ENCODE measurements at regions not wholly inside any gene's neighbourhood (a gene's known extent, or its start where the extent isn't known, plus 50 kb on each side); places are given as distances from the start of the nearest gene placed in this dataset.
A peak's percentile ranks its signal among the peaks of the same experiment; 100 is the strongest.

DNA sequence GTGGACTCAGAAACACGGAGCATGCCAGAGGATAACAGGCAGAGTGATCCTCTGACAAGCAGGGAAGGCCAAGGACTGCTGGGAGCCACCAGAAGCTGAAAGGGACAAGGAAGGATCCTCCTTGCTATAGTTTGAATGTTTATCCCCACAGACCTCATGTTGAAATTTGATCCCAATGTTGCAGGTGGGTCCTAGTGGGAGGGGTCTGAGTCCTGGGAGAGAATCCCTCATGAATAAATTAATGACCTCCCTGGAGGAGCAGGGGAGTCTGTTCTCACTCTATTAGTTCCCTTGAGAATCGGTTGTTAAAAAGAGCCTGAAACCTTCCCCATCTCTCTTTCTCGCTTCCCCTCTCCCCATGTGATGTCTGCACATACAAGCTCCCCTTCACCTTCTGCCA, 124.4 kb downstream of the FBXO15 start:
- DNase-seq (ENCODE audit: low read depth in 4 of 4, low spot score in 3 of 4): peak in 1 of 4 donors; percentile 3

DNA sequence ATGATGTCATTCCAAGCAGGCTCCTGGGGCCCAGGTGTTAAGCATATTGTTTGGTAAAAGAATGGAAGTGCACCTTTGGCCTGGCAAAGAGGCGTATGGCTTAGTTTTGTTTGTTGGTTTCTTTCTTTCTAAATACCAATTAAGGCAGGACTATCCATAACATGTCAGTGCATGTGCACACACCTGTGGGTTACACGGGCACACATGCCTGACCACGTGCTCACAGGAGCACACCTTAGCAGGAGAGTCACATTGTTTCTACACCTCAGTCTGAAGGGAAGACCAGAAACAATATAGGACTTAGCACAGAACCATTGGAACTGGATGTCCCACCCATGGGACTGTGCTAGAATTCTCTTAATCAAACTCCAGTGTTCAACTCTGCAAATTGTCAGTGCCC, 127.8 kb downstream of the FBXO15 start:
- no peak for DNase-seq (ENCODE audit: low read depth in 4 of 4, low spot score in 3 of 4)

DNA sequence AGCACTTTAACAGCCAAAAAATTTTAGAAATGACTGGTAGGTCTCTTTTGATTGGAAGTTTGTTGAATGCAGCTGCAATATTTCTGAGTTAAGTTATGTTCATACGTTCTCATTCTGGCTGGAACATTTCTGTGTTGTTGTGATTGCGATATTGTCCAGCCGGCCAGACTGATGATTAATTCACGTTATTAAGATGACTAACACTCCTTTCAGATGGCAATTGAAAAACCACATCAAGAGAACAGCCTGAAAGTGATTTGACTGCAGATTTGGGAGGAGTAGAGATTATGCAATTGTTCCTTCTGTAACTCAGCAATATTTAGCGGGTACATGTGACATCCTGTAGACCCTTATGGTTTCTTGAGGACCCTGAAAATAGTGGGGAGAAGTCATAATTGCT, 133.7 kb downstream of the FBXO15 start:
- DNase-seq (ENCODE audit: low read depth in 4 of 4, low spot score in 3 of 4): peak in 2 of 4 donors; percentile 4 to 20

DNA sequence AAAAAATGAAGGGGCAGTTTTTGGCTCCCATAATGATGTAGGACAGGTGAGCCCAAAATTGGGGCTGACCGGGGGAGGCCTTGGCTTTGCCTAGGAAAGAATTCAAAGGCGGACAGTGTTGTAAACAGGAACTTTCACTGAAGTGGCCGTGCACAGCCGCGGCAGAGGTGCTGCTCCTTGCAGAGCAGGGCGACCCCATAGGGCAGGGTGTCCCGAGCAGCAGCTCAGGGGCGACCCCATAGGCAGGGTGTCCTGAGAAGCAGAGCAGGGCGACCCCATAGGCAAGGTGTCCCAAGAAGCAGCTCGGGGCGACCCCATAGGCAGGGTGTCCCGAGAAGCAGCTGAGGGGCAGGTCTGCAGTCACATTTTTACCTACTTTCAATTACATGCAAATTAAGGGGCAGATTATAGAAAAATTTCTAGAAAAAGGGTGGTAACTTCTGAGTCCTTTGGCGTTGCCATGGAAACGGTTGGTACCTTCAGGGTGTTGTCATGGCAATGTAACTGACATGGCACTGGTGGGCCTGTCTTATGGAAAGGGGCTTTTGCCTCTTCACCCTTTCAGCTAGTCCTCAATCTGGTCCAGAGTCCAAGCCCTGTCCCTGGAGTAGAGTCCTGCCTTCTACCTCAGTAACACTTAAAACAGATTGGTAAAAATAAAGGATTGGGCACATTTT, 134.5 kb downstream of the FBXO15 start:
- no peak for DNase-seq (ENCODE audit: low read depth in 4 of 4, low spot score in 3 of 4)

DNA sequence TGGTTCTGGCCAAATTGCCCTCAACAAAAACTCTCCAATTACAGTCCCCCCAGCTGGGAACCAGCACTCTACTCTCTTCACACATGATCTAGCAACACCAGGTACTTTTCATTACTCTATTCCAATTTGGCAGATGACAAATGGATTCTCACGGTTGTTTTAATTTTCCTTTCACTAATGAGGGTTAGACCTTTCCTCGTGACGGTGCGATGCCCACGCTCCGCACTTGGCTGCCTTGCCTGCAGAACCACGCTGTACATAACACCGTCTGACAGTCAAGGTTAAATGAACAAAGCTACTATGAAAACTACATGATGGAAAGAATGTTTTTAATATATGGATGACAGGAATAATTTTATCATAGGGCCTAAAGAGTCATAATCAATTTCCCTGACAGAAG, 141.5 kb downstream of the FBXO15 start:
- DNase-seq (ENCODE audit: low read depth in 4 of 4, low spot score in 3 of 4): no peak

DNA sequence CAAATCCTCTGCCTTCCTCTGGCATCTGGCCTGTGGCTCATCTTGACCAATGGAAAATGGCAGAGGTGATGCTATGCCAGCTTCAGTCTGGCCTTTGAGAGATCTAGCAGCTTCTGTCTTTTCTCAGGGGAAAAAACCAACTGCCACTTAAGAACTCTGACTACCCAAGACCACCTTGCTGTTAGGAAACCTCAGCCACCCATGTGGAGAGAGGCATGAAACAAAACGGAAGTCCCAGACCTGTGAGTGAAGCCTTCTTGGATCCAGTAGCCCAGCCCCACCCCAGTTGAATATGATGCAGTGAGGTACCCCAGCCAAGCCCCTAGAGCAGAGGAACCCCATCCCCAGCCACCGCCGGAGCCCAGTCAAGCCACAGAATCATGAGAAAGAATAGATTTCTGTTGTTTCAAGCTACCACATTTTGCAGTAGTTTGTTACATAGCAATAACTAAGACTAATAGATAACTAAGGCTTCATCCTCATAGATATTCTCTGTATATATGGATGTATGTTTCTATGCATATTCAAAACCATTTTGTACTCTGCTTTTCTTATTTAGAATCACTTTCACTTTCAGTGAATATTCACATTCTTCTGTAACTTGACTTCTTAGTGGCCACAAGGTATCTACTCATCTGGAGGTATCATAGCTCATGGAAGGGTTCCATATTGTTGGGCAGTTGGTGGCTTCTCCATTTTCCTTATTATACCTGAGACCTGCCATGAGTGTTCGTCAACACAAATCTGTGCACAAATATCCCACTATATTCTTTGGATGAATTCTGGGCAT, 142.1 kb downstream of the FBXO15 start:
- no peak for DNase-seq (ENCODE audit: low read depth in 4 of 4, low spot score in 3 of 4)

DNA sequence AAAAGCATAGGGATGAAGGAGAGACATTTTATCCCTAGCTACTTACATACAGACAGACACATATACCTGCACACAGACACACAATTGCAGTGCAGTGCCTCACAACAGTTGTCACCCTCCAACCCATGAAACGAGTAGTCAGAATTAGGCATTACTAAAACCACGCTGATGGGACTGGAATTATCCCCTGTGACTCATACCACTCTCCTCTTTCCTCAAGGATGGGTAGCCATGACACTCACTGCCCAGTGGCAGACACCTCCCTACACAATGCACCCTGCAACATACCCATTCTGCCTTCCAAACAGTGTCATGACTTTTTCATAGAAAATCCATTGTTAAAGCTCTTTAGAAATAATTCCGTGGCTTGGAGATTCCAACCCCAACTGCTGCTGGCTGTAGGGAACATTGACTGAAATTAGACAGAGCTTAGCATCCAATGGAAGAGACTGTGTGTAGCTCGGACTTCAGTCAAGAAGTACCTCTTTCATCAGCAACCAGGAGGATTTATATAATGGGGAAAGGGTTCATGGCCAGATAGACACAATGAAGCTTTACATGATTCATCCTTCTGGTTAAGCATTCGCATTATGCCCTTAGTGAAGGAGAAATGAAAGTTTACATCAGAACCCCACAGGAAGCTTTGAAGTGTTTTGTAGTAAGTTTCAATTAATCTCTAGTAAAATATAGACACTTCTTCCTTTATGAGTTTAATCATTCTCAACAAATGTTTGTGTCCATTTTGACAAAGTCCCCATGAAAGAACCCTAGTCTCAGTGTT, 155.2 kb downstream of the FBXO15 start:
- no peak for DNase-seq (ENCODE audit: low read depth in 4 of 4, low spot score in 3 of 4)

DNA sequence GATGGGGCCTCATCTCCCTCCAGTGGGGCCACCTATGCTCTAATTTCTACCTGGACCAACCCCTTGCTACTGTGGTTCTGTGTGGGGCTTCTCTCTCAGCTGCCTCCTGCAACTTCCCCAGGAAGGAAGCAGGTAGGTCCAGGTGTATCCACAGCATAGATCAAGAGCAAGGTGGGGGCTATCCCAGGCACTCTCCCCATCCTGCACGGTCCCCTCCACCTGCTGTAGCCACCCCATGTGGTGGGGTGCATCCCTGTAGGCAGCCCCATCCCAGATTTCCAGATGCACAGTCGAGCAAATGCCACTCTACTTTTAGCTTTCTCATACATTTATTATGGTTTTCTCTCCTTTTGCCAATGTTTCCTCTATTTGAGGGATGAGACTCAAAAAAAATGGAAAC, 156.1 kb downstream of the FBXO15 start:
- DNase-seq (ENCODE audit: low read depth in 4 of 4, low spot score in 3 of 4): no peak

DNA sequence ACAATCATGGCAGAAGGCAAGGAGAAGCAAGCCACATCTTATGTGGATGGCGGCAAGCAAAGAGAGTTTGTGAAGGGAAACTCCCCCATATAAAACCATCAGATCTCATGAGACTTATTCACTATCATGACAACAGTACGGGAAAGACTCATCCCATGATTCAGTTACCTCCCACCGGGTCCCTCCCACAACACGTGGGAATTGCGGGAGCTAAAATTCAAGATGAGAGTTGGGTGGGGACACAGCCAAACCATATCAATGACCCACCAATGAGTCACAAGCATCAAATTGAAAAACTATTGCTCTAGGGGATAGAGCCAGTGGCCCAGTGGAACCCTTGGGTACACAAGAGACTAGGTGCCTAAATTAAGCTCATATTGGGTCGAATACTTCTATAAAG, 157.4 kb downstream of the FBXO15 start:
- no peak for DNase-seq (ENCODE audit: low read depth in 4 of 4, low spot score in 3 of 4)

DNA sequence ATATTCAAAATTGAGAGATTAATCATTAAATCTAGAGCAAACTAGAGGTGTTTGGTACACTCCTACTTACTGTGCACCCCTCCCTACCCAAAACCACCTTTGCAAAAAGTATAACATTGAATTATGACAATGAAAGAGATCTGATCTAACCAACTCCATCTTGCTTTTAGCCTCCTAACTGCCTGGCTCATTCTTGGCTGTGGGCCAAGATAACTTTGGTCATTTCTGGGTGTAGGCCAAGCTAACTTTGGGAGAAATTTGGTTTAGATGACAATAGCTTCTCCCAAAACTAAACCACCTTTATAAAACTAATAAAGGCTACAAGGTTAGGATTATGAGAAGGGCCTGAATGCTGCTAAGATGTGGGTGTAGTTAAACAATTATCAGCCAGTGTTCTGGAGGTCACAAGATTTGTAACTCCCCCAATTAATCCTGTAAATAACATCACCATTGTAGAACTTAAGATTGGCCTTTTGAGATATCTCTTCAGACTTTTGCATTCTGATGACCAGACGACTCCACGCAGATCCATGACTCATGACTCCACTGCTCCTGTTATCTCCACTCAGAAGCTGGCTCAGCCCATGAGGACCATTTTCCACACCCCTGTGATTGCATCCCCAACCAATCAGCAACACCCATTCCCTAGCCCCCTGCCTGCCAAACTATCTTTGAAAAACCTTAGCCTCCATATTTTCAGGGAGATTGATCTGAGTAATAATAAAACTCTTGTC, 160.2 kb downstream of the FBXO15 start:
- no peak for DNase-seq (ENCODE audit: low read depth in 4 of 4, low spot score in 3 of 4)

DNA sequence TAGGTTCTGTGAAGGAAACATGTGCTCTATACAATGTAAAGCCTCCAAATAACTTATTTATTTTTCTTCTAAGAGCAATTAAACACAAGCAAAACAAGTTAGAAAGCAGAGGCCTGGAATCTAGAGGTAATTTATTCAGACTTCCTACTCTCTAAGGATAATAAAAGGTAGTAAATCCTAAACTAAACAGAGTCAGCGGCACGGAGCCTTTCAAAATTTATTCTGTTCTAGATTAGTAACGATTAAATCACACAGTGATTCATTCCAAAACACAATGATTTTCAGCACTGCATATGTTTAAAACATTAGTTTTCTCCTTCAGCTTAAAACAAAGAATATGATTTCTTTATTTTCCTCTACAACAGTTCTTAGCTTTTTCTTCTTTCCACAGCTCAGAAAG, 160.9 kb downstream of the FBXO15 start:
- no peak for DNase-seq (ENCODE audit: low read depth in 4 of 4, low spot score in 3 of 4)

DNA sequence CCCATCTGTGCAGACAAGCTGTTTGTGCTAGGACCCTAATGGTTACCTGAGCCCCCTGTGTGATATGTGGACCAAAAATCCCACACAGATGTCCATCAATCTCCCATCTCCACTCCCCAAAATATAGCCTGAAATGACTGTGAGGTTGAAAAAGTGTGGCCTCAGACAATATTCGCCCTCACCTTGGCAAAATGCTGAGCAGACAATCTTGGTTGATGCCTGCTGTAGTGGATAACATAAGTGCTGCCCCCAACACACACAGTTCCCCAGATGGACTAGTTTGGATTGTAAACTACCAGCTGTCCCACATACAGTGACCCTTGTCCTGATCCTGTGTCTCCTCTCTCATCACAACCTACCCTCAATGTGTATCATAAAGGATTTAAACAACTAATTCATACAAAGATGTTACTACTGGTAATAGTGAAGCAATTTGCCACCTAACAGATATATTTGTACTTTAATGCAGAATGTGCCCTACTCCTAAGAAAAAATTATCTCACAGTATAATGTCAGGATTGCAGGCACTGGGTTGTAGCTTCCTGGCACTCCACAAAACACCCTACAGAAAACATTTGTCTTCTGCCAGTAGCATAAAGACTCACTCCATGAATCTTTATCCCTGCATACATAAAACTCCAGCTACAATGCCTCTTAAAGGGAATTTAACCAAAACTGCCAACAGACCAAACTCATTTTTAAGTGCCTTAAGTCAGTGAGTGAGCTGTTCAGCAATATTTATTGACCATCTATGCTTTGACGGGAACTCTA, 161.6 kb downstream of the FBXO15 start:
- DNase-seq (ENCODE audit: low read depth in 4 of 4, low spot score in 3 of 4): no peak

DNA sequence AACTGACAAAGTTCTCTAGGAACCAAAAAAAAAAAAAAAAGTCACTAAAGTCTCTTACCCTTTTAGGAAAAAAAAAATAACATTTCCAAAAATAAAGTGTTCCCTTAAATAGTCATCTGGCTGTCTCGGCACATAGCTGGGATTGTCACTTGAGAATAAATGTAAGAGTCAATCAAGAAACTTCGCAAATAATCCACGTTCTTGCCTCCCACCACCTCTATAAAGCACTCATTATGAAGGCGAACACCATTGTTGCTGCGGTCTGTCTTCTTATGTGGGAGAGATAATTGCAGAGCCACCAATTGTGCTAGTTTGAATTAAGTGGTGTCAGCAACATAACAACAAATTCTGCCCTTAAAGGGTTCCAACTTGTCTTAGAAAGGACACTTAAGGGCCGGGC, 163.7 kb downstream of the FBXO15 start:
- DNase-seq (ENCODE audit: low read depth in 4 of 4, low spot score in 3 of 4): no peak

DNA sequence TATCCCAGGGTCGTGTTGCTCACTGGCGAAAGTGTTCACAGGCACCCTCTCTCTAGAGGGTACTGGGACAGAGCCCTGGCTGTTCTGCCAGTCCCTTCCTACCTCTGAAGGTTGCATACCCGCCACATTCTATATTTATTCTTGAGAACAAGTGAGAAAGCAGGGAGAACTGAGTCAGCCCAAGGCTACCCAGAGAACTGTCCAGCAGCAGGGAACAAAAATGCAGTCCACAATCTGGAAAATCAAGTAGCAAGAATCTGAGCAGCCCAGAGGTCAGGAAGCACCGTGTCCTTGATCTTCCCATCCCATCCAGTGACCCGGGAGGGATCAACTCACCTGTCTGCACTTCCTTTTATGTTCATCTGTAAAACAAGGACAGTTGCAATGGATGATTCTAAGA, 164.1 kb downstream of the FBXO15 start:
- no peak for DNase-seq (ENCODE audit: low read depth in 4 of 4, low spot score in 3 of 4)

DNA sequence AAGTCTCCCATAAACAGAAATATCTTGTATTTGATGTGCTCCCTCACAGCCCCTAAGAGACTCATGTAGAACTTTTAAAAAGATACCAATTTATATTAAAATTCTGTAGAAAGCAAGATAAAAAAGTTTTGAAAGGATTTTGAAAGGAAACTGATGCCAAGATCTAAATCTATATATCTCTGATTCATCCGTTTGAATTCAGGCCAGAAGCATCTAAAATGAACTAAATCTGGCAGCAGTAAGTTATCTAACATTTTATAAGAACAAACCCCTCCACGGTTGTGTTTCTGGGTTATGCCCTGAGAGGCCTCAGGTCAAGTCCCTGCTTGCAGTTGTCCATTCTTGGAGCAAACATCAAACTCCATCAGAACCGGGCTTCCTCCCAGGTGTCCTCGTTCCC, 165.8 kb downstream of the FBXO15 start:
- DNase-seq (ENCODE audit: low read depth in 4 of 4, low spot score in 3 of 4): no peak

DNA sequence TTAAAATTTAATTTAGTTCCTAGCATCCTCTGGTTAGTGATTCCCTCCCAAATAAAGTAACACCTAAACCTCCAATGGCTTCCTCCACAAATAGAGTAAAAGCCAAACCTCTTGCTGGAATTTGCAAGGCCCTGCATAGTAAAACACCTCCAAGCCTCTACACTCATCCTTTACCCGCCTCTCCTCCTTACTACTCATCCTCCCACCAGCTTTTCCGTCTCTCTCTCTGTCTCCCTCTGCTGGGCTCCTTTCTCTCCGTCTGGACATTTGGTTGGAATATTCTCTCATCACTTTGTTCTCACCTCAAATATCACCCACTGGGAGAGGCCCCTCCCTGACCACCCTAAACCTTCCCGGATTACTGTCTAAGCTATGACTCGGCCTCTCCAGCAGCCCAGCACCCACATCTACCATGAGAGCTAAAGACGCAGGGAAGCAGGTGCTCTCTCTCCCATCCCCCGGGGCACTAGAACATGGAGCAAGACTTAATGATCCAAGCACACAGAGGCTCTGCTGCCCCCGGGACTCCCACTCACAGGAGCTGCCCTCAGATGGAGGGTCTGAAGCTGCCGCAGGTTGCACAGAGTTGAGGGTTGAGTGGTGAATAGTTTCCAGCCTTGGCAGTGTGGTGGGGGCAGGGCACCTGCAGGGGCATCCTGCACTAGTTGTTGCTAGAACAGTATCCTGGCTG, 167.2 kb downstream of the FBXO15 start:
- no peak for DNase-seq (ENCODE audit: low read depth in 4 of 4, low spot score in 3 of 4)

DNA sequence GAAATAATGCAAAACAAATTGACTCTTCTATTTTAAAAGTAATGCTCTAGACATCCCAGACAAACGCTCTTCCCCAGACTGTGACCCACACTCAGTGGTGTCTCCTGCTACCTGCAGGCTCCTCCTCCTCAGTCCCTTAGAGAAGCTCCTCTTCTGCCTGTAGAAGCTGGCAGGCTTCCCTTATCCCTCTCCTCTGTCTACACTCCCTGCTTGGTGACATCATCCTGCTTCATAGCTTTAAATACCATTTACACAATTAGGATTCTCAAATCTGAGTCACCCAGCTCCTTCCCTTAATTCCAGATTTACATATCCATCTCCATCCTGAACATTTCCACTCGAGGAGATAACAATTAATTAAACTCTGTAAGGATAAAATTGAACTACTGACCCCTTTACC, 167.9 kb downstream of the FBXO15 start:
- DNase-seq (ENCODE audit: low read depth in 4 of 4, low spot score in 3 of 4): no peak

DNA sequence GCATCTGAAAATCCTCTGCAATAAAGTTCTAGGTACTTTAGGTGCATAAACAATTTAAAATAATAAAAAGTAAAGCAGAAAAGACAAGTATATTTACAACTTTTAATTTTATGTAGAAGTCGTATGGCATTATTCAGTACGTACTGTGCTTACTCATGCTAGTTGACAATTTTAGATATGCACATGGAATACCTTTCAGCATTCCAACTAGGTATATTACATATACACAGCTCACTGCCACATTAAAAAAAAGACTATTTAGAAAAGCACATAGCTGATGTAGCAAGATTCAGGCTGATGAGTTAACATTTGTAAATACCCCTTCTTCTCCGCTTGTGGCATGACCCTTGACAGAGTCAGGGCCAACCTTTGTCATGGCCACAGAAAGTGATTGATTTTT, 171.2 kb downstream of the FBXO15 start:
- DNase-seq (ENCODE audit: low read depth in 4 of 4, low spot score in 3 of 4): no peak

DNA sequence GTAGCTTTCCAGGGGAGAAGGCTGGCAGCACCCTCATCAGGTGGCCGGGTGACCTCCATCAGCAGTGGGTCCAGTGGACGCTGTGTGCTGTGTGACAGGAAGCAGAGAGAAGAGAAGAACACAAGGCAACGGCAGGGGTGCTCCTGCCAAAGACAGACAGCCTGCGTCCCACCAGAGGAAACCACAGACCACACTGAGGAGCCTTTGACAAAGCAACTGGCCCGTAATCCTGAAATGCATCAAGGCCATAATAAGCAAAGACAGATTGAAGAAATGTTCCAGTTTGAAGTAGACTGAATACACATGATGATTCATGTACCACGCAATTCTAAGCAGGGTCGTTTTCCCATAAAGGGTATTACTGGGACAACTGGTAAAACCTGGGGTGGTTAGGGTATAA, 172.4 kb downstream of the FBXO15 start:
- DNase-seq (ENCODE audit: low read depth in 4 of 4, low spot score in 3 of 4): no peak

DNA sequence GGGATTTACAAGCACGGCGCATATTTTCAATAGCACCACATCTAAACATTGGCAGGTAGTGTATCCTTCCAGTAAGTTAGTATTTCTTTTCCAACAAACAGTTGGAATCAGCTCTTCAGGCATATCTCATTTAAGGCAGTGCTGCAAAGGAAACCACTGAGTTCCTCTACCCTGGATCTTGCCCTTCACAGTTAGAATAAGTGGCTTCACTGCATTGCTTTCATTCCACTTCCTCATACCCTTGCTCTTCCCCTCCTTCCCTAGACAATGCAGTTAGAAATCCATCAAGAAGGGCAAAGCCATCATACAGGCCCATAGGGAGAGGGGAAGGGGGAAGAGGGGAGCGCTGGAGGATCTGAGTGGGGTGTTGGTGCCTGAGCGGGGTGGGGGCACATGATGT, 173.7 kb downstream of the FBXO15 start:
- DNase-seq (ENCODE audit: low read depth in 4 of 4, low spot score in 3 of 4): no peak
